K562 (cell line): ENCODE measurements at regions not wholly inside any gene's neighbourhood (a gene's known extent, or its start where the extent isn't known, plus 50 kb on each side); places are given as distances from the start of the nearest gene placed in this dataset.

Experiments
- ATAC-seq: fragments of 200-7000 bp; cut with Tn5 transposase; 3 replicates; pipeline ENCODE4 v1.9.1; 2020; ENCODE audit warnings: moderate library complexity
- BruUV-seq: library from RNA; stranded (reverse); fragments of 400-500 nt; replicated peaks from 2 replicates; lab custom pipeline; 2021; lab: Mats Ljungman, UMichigan
- CTCF ChIA-PET: fragments of 300-600 bp; formaldehyde crosslinking; extraction: SDS; loops from one replicate; lab custom pipeline; 2021; ENCODE audit warnings: low intra/inter-chr PET ratio; lab: Yijun Ruan, JAX
- POLR2A ChIA-PET: fragments of 300-600, 350-650 bp; sonication (Branson Sonifier 250); formaldehyde crosslinking; extraction: SDS; loops from one replicate; lab custom pipeline; 2021; ENCODE audit warnings: antibody characterized with exemption, inconsistent platforms; lab: Yijun Ruan, JAX
- DNase-seq, 4 experiments: peaks; one replicate each; pipeline versions ENCODE4 v3.0.0 to v3.0.0-alpha.2; 2011 to 2018; ENCODE audit warnings: low spot score in 3 of 4, mixed read lengths in 3 of 4; ENCODE audit errors: extremely low read depth in 1 of 4
- FAIRE-seq: peaks from 2 replicates; lab custom pipeline; 2011; peaks lifted over from hg19 to GRCh38; lab: Jason Lieb, UNC
- H2AFZ ChIP-seq: 2 replicates; pipeline ENCODE4 v1.6.0; 2011; ENCODE audit warnings: low read depth, low read length, control low read depth, inconsistent platforms
- H3K27ac ChIP-seq: fragments of 200-600 bp; 3 replicates; pipeline ENCODE4 v1.8.0; 2011; ENCODE audit warnings: low read depth, mild to moderate bottlenecking, control low read depth, inconsistent platforms, low read length, moderate library complexity, mixed read lengths; ENCODE audit errors: extremely low read depth
- H3K27me3 ChIP-seq, 2 experiments: fragments of 300-600 bp in 1 of 2; 2 replicates in 1 of 2; 3 replicates in 1 of 2; pipeline versions ENCODE4 v1.6.0 to v1.8.0; 2011; ENCODE audit warnings: inconsistent platforms in 2 of 2, low read length in 2 of 2, mild to moderate bottlenecking in 1 of 2, mixed read lengths in 1 of 2, moderate library complexity in 1 of 2; ENCODE audit not compliant: control insufficient read depth in 2 of 2, insufficient read depth in 2 of 2
- H3K36me3 ChIP-seq: fragments of 300-600 bp; 3 replicates; pipeline ENCODE4 v1.8.0; 2011; ENCODE audit warnings: mild to moderate bottlenecking, low read length, inconsistent platforms; ENCODE audit not compliant: control insufficient read depth, insufficient read depth
- H3K4me1 ChIP-seq, 2 experiments: fragments of 200-600 bp in 1 of 2; replicated peaks in 1 of 2; 2 replicates in 1 of 2; 3 replicates in 1 of 2; pipeline versions ENCODE4 v1.5.1 to v1.8.0; 2011; ENCODE audit warnings: inconsistent platforms in 2 of 2, low read length in 2 of 2, mild to moderate bottlenecking in 1 of 2, mixed read lengths in 1 of 2, moderate library complexity in 1 of 2; ENCODE audit not compliant: control insufficient read depth in 2 of 2, insufficient read depth in 2 of 2
- H3K4me2 ChIP-seq: 2 replicates; pipeline ENCODE4 v1.6.1; 2011; ENCODE audit warnings: low read length, control low read depth, inconsistent platforms, mixed read lengths; ENCODE audit not compliant: insufficient read depth
- H3K4me3 ChIP-seq: fragments of 200-600 bp; sonication (generic), shearing (Covaris generic); 2 replicates; pipeline ENCODE4 v1.5.1; 2016; ENCODE audit warnings: control low read depth, inconsistent platforms
- H3K79me2 ChIP-seq: fragments of 200-600 bp; 3 replicates; pipeline ENCODE4 v1.8.0; 2011; ENCODE audit warnings: low read length, inconsistent platforms; ENCODE audit not compliant: control insufficient read depth, insufficient read depth
- H3K9ac ChIP-seq, 2 experiments: 2 replicates each; pipeline versions ENCODE4 v1.6.0 to v1.6.1; 2011; ENCODE audit warnings: low read depth in 2 of 2, low read length in 2 of 2, control low read depth in 1 of 2, inconsistent platforms in 1 of 2, mild to moderate bottlenecking in 1 of 2, mixed read lengths in 1 of 2; ENCODE audit not compliant: insufficient read depth in 1 of 2
- H3K9me1 ChIP-seq: one replicate; pipeline ENCODE4 v1.6.0; 2011; ENCODE audit warnings: inconsistent platforms, mild to moderate bottlenecking, low read length, moderate library complexity; ENCODE audit not compliant: control insufficient read depth, insufficient read depth
- H3K9me3 ChIP-seq: replicated peaks from 2 replicates; pipeline ENCODE4 v1.5.1; 2011; ENCODE audit warnings: low read depth, low read length, inconsistent platforms; ENCODE audit not compliant: control insufficient read depth, insufficient read depth
- H4K20me1 ChIP-seq: replicated peaks from 2 replicates; pipeline ENCODE4 v1.6.1; 2011; ENCODE audit warnings: low read length, inconsistent platforms, mixed read lengths; ENCODE audit not compliant: control insufficient read depth, insufficient read depth
- ARHGAP35 ChIP-seq: fragments of 450-650 bp; IDR thresholded peaks from 2 replicates; pipeline ENCODE4 v1.6.1; 2018; ENCODE audit not compliant: partially characterized antibody
- CHD1 ChIP-seq: fragments of 200-600 bp; sonication (generic); IDR thresholded peaks from one replicate; pipeline ENCODE4 v1.6.1; 2012; ENCODE audit warnings: mild to moderate bottlenecking, moderate library complexity, low read length, inconsistent platforms
- CHD2 ChIP-seq: IDR thresholded peaks from 2 replicates; pipeline ENCODE4 v1.6.1; 2011; ENCODE audit warnings: low read depth, low read length
- DPF2 ChIP-seq: fragments of 450-650 bp; IDR thresholded peaks from 2 replicates; pipeline ENCODE4 v1.6.1; 2016
- EZH2 ChIP-seq: IDR thresholded peaks from 2 replicates; pipeline ENCODE4 v1.6.1; 2012; ENCODE audit warnings: low read depth, mild to moderate bottlenecking, inconsistent platforms, low read length, borderline replicate concordance
- FOXJ2 ChIP-seq: fragments of 200-800 bp; sonication (Bioruptor generic); IDR thresholded peaks from 2 replicates; pipeline ENCODE4 v1.6.1; 2016; ENCODE audit warnings: missing genetic modification characterization, missing compliant biosample characterization
- HEY1 ChIP-seq: fragments of 250-450 bp; sonication (Bioruptor Pico); IDR thresholded peaks from 2 replicates; pipeline ENCODE4 v1.5.0; 2020; ENCODE audit warnings: mild to moderate bottlenecking, moderate library complexity, borderline replicate concordance
- IRF2 ChIP-seq: sonication (generic); formaldehyde crosslinking; IDR thresholded peaks from 2 replicates; pipeline ENCODE4 v1.8.1; 2022; ENCODE audit warnings: mild to moderate bottlenecking, missing genetic modification reagents
- NCOA6 ChIP-seq: fragments of 450-650 bp; IDR thresholded peaks from 2 replicates; pipeline ENCODE4 v1.6.1; 2017; ENCODE audit warnings: mild to moderate bottlenecking
- NFRKB ChIP-seq: fragments of 450-650 bp; IDR thresholded peaks from 2 replicates; pipeline ENCODE4 v1.6.1; 2016; ENCODE audit warnings: low read depth
- NR4A1 ChIP-seq, 2 experiments: fragments of 250-450 bp in 1 of 2; fragments of 450-650 bp in 1 of 2; sonication (Bioruptor Pico) in 1 of 2; IDR thresholded peaks; 2 replicates each; pipeline versions ENCODE4 v1.4.0 to v1.6.1; 2016 to 2020; ENCODE audit warnings: mild to moderate bottlenecking in 2 of 2, missing compliant biosample characterization in 1 of 2, missing genetic modification characterization in 1 of 2, moderate library complexity in 1 of 2
- POLR2AphosphoS2 ChIP-seq: IDR thresholded peaks from 2 replicates; pipeline ENCODE4 v1.6.1; 2012; ENCODE audit warnings: low read length, improper control_type of control experiment
- ZNF583 ChIP-seq: fragments of 250-450 bp; sonication (Bioruptor Pico); IDR thresholded peaks from 2 replicates; pipeline ENCODE4 v1.4.0; 2020
- ZZZ3 ChIP-seq: fragments of 450-650 bp; IDR thresholded peaks from 2 replicates; pipeline ENCODE4 v1.6.1; 2016; ENCODE audit warnings: antibody characterized with exemption, mild to moderate bottlenecking, moderate library complexity
- WGBS: fragments of 100-300 bp; shearing (Covaris generic); methylation state at CpG from one replicate; pipeline ENCODE4 v1.1.6; 2016; ENCODE audit warnings: low coverage, mixed read lengths; ENCODE audit not compliant: insufficient coverage; ENCODE audit errors: missing lambda C conversion rate; 5-methylcytosine and 5-hydroxymethylcytosine counted together
- in situ Hi-C: fragments of 300-500 bp; cut with MboI; formaldehyde crosslinking; loops from 4 replicates; pipeline ENCODE4 v1.15.0; 2018; ENCODE audit warnings: inconsistent platforms, mixed read lengths
- intact Hi-C: fragments of 100-400 bp; cut with micrococcal nuclease; formaldehyde crosslinking; loops from 2 replicates; pipeline ENCODE4 v1.14.2; 2022
- TF ChIP-seq, protein P1 (sequence below): fragments of 250-450 bp; sonication (Bioruptor Pico); IDR thresholded peaks from 2 replicates; pipeline ENCODE4 v1.6.1; 2021; ENCODE audit warnings: mild to moderate bottlenecking
- TF ChIP-seq, protein P2 (sequence below): fragments of 250-450 bp; sonication (Bioruptor Pico); IDR thresholded peaks from 2 replicates; pipeline ENCODE4 v1.8.0; 2022; ENCODE audit warnings: inconsistent platforms
- TF ChIP-seq, protein P3 (sequence below): sonication (generic); formaldehyde crosslinking; IDR thresholded peaks from 2 replicates; pipeline ENCODE4 v1.8.0; 2022; ENCODE audit warnings: missing genetic modification reagents, mild to moderate bottlenecking, borderline replicate concordance

DNA sequence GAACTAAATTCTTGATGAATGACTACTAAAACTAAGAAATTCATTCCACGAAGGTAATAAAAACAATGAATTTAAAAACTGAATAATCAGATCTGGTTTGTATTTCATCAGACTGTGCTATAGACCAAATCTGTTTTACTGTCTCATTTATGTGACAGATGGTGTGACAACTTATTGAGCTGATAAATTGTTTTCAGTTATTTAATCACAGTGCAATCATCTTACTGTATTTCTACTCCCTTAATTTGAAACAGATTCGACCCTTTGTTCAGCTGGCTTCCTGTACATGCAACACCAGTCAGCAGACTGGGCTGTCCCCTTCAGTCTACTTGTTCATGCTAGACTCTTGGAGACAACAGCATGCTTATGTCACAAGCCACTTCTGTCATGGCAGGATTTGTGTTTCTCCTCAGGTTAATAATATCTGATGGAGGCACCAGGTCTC is 150.9 kb downstream of the MBL2 start:
- CTCF ChIA-PET, result no interaction called here
- H3K9me3 ChIP-seq, result no peaks in the 10 kb centered on the region
- POLR2A ChIA-PET, result no interaction called here
- no peaks in the 10 kb centered on the region for H3K27me3 ChIP-seq
- no peaks in the 10 kb centered on the region for H3K9me1 ChIP-seq
- BruUV-seq, result no TSS peak
- no peaks in the 10 kb centered on the region for H4K20me1 ChIP-seq
- no peak overlapping the region for H3K9ac ChIP-seq
- no peak overlapping the region for H3K4me2 ChIP-seq
- in situ Hi-C loops, result no loop called here
- H3K4me3 ChIP-seq, result no peak overlapping the region
- no peaks in the 10 kb centered on the region for H3K4me1 ChIP-seq
- no peak overlapping the region for H2AFZ ChIP-seq
- no peak overlapping the region for H3K27ac ChIP-seq
- WGBS, result 0% methylated on average over 2 of the region's 2 CpGs
- DNase-seq, result no peak
- no peak for ATAC-seq
- intact Hi-C loops, result no loop called here
- H3K79me2 ChIP-seq, result no peaks in the 10 kb centered on the region
- FAIRE-seq, result no peak
- H3K36me3 ChIP-seq, result no peaks in the 10 kb centered on the region
- TF ChIP-seq EZH2, result no peak
- no peak for TF ChIP-seq NR4A1 (CRISPR knock-in tag; IDR thresholded peaks at IDR 0.05)
- TF ChIP-seq NR4A1 (tag; IDR thresholded peaks at IDR 0.05), result no peak
- TF ChIP-seq NCOA6, result no peak
- TF ChIP-seq, protein P1, sequence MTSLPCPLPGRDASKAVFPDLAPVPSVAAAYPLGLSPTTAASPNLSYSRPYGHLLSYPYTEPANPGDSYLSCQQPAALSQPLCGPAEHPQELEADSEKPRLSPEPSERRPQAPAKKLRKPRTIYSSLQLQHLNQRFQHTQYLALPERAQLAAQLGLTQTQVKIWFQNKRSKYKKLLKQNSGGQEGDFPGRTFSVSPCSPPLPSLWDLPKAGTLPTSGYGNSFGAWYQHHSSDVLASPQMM (CRISPR knock-in tag), result no peak
- no peak for TF ChIP-seq FOXJ2
- no peak for TF ChIP-seq CHD2
- TF ChIP-seq, protein P2, sequence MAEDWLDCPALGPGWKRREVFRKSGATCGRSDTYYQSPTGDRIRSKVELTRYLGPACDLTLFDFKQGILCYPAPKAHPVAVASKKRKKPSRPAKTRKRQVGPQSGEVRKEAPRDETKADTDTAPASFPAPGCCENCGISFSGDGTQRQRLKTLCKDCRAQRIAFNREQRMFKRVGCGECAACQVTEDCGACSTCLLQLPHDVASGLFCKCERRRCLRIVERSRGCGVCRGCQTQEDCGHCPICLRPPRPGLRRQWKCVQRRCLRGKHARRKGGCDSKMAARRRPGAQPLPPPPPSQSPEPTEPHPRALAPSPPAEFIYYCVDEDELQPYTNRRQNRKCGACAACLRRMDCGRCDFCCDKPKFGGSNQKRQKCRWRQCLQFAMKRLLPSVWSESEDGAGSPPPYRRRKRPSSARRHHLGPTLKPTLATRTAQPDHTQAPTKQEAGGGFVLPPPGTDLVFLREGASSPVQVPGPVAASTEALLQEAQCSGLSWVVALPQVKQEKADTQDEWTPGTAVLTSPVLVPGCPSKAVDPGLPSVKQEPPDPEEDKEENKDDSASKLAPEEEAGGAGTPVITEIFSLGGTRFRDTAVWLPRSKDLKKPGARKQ, result no peak
- no peak for TF ChIP-seq ARHGAP35
- TF ChIP-seq CHD1, result no peak
- no peak for TF ChIP-seq POLR2AphosphoS2
- TF ChIP-seq, protein P3, sequence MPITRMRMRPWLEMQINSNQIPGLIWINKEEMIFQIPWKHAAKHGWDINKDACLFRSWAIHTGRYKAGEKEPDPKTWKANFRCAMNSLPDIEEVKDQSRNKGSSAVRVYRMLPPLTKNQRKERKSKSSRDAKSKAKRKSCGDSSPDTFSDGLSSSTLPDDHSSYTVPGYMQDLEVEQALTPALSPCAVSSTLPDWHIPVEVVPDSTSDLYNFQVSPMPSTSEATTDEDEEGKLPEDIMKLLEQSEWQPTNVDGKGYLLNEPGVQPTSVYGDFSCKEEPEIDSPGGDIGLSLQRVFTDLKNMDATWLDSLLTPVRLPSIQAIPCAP (CRISPR knock-in tag), result no peak
- TF ChIP-seq NFRKB, result no peak
- TF ChIP-seq ZNF583, result no peak
- TF ChIP-seq HEY1 (CRISPR knock-in tag), result no peak
- TF ChIP-seq IRF2 (CRISPR knock-in tag), result no peak
- TF ChIP-seq ZZZ3, result no peak
- no peak for TF ChIP-seq DPF2
